GM18526 (cell line): ENCODE measurements at regions not wholly inside any gene's neighbourhood (a gene's known extent, or its start where the extent isn't known, plus 50 kb on each side); places are given as distances from the start of the nearest gene placed in this dataset.

Experiments
- POLR2A ChIP-seq: IDR thresholded peaks from 3 replicates; pipeline ENCODE4 v1.6.1; 2011; ENCODE audit not compliant: insufficient read length; ENCODE audit errors: extremely low read depth

- TF ChIP-seq POLR2A = no peak
These were observed 173.9 kb upstream of the SERP2 start for GRCh38 chr13:44199627-44200207.

GRCh38 chr13:44206434-44206833 is 167.2 kb upstream of the SERP2 start:
- TF ChIP-seq POLR2A = no peak

DNA sequence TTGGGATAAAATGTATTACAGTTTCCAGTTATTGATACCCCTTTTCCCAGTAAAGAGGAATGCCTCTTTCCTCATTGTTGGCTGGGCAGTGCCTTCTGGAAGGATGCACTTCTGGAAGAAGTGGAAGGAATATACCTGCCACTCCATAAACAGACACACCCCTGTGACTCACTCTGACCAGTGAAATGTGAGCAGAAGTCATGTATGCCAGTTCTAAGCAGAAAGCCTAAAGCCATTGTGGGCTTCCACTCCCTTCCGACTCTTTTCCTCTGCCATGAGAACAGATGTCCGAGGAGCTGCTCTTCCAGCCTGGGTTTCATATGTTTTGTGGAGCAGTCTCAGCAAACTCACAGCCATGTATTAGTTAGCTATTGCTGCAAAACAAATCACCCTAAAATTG is 166.1 kb upstream of the SERP2 start:
- no peak for TF ChIP-seq POLR2A

- no peak for TF ChIP-seq POLR2A
These were observed 163.1 kb upstream of the SERP2 start for GRCh38 chr13:44210525-44210924.

DNA sequence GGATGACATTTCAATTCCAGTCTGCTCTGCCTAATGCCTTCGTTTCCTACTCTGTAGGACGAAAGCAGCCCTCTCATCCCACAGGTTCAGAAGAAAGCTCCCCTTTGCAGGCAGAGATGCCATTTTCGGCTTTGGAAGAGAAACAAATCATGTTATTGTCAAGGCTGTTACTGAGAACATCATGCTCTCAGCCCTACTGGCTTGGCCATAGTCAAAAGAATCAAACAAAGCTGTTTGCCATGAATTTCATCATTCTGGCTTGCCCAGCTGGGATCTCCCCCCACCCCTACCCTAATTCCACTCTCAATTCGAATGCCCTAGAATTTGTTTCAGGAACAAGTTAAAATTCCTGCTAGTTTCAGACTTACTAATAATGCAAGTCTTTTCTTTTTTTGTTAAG is 162.3 kb upstream of the SERP2 start:
- no peak for TF ChIP-seq POLR2A

DNA sequence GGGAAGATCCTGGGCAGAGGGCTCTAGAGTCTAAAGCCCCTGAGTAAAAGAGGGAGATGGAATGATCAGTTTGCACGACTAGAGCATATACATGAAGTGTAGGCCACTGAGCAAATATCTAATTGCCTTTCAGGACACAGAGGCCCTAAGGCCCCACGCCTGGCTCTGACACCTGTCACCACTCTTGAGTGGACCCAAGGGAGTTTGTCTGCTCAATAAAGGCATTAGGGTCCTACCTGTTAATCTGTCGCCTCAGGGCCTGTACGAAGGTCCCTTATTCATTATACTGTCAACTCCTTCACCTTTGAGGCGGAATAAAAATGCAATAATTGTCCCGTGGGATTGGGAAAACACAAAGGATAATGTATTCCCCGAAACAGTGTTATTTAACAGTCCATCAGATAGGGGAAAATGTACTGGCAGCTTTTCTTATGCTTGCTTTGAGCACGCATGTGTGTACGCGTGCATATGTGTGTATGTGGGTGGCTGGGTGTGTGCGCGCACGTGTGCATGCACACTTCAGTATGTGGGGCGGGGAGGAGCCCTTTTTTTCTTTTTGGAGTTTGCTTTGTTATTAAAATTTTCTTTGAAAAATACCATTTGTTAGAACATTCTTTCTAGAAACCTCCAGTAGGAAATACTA is 161.8 kb upstream of the SERP2 start:
- no peak for TF ChIP-seq POLR2A

DNA sequence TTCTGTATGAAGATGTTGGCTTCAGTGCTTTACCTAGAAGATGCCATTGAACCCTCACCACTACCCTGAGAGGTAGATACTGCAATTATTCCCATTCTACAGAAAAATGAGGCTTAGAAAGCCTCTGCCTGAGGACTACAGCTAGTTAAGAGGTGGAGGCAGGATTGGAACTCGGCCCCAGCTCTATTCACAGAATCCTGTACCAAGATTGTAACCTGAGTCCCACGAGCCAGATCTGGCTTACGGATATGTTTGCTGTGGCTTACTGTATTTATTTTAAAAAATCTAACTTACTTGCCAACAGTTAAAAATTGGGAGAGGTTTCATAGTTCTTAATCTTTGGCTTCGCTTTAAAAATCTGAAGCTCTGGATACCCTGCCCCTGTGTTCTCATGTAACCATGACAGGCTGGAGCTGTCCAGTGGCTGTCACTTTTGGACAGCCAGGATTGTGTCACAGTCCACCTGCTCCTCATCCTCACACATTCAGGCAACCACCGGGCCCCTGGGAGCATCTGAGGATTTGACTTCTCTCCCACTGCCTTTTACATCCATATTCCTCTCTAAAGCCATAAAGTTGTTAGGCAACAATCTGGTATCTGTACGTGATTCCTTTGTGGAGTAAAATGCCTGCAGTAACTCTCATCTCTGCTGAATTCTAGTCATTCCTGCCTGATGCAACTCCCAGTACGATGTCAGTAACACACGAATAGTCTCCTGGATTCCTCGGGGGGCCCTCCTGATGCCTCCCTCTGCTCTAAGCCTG is 160.8 kb upstream of the SERP2 start:
- TF ChIP-seq POLR2A = no peak

GRCh38 chr13:44218501-44219240 is 155.0 kb upstream of the SERP2 start:
- TF ChIP-seq POLR2A = no peak

DNA sequence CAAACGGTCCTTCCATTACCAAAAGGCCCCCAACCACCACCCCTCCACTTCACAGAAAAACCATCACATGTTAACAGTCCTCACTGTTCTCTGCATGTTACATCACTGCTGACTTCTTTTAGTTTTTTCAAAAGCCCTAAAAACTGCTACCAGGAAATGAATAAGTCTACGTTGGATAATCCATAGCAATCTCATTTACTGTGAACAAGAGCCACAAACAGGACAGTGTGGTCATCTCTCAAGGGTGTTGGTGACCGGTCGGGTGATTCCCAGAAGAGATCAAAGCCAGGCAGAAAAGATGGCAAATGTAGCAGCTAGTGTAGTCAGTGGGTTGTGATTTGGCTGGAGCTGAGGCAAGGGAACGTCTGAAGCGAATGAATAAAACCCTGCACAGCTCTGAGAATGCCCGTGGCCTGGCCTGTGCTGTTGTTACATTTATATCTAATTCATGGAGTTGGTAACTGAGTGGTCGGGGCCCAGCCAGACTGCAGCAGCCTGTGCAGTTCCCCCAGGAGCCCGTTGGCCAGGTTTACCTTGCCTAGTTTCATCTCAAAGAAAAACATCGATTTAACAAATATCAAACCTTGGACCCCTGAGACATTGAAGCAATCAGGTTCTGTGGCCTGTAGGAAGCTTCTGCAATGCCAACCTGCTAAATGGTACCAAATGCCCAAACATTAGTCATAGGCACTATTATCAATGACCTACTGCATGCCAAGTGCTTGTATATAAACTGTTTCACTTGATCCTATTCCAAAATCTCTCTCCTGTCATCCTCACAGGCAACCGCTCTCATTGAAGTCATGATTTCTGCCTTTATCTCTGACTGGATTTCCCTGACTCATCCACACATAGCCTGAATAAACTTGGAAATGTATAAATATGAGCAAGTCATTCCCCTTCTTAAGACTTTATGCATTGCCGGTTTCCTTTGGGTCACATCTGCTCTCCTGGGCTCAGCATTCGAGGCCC is 153.8 kb upstream of the SERP2 start:
- TF ChIP-seq POLR2A = no peak

- no peak for TF ChIP-seq POLR2A
These were observed 152.7 kb upstream of the SERP2 start for GRCh38 chr13:44220948-44221347.

DNA sequence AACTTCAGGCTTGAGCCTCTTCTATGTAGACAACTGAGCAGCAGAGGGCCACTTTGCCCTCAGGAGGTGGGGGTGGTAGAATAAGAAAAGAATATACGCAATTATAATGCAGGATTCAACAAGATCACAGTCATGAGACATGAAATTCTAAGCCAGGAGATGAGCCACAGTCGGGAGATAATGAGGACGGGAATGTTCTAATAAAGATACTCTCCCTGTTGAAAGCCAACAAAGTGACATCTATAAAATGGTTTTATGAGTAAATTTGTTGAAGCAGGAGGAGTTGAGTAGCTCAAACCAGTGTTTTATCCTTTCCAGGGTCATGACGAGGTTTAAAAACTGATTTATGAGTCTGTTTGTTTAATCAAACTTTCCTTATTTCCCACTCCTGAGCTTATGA is 152.0 kb upstream of the SERP2 start:
- TF ChIP-seq POLR2A = no peak

- no peak for TF ChIP-seq POLR2A
These were observed 149.7 kb upstream of the SERP2 start for GRCh38 chr13:44223770-44224444.

DNA sequence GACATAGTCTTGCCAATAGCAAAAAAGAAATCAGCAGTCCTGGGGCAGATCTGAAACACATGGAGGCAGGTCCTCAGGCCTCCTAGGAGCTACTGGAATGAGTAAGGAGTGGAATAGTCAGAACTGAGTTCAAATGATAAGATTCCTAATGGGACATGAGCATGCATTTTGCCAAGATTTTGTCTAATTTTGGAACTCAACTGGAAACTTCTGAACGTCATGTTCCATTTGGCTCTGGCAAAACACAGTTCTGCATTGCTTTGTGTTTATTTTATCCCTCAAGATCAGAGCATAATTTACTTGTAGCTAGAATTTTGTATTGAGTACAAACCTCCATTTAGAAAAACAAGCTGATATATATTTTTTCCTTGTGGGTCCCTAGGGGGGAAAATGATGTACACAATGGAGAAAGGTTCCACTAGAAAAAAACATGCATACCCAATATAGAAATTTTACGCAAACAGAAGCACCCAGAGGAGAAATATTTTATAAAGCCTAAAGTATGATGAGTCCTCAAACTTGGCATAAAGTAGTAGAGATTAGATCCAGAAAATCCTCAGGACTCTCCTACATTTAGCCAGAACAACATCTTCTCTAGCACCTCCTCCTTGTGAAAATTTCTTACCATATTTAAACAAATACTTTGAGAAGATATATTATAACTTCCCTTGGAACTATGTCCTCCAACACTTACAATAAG is 149.0 kb upstream of the SERP2 start:
- TF ChIP-seq POLR2A = no peak
